ENCODE measurements at regions not wholly inside any gene's neighbourhood (a gene's known extent, or its start where the extent isn't known, plus 50 kb on each side); places are given as distances from the start of the nearest gene placed in this dataset.

- Histone ChIP-seq H3K4me3 (ENCODE audit: low read depth, low read length, poor library complexity, severe bottlenecking) (no peak overlapping the region), H3K27ac (ENCODE audit: low read depth, low read length, poor library complexity, severe bottlenecking) (no peak overlapping the region), H3K9me3 (ENCODE audit: low read depth, low read length, poor library complexity, severe bottlenecking) (no peaks in the 10 kb centered on the region), H3K36me3 (ENCODE audit: insufficient read depth, low read length, poor library complexity, severe bottlenecking) (no peaks in the 10 kb centered on the region), H3K4me1 (ENCODE audit: insufficient read depth, low read length, poor library complexity, severe bottlenecking) (no peaks in the 10 kb centered on the region), H3K27me3 (replicated peaks; ENCODE audit: insufficient read depth, low read depth, low read length, poor library complexity) (no peaks in the 10 kb centered on the region)
- intact Hi-C loops (cut with micrococcal nuclease; ENCODE audit: unreplicated experiment) = no loop called here
- ChIA-PET POLR2A (ENCODE audit: low non-redundant PET) (no interaction called here), CTCF (no interaction called here)
- BruUV-seq (replicated peaks) = no TSS peak
- no peak for DNase-seq (ENCODE audit: low spot score)
- TF ChIP-seq CTCF (conservative IDR thresholded peaks at IDR 0.05; ENCODE audit: low read depth, low read length) (no peak), EZH2 (IDR thresholded peaks at IDR 0.05; ENCODE audit: borderline replicate concordance, low read depth, low read length, poor library complexity, severe bottlenecking) (no peak)
Measured at GRCh38 chr15:87614704-87615103, 641.8 kb downstream of the NTRK3 start.

GRCh38 chr15:87610366-87610765 lies 646.2 kb downstream of the NTRK3 start:
- TF ChIP-seq CTCF (conservative IDR thresholded peaks at IDR 0.05; ENCODE audit: low read depth, low read length) (no peak), EZH2 (IDR thresholded peaks at IDR 0.05; ENCODE audit: borderline replicate concordance, low read depth, low read length, poor library complexity, severe bottlenecking) (no peak)
- Histone ChIP-seq H3K4me1 (ENCODE audit: insufficient read depth, low read length, poor library complexity, severe bottlenecking) (no peaks in the 10 kb centered on the region), H3K4me3 (ENCODE audit: low read depth, low read length, poor library complexity, severe bottlenecking) (no peak overlapping the region), H3K27me3 (replicated peaks; ENCODE audit: insufficient read depth, low read depth, low read length, poor library complexity) (no peaks in the 10 kb centered on the region), H3K9me3 (ENCODE audit: low read depth, low read length, poor library complexity, severe bottlenecking) (no peaks in the 10 kb centered on the region), H3K27ac (ENCODE audit: low read depth, low read length, poor library complexity, severe bottlenecking) (no peak overlapping the region), H3K36me3 (ENCODE audit: insufficient read depth, low read length, poor library complexity, severe bottlenecking) (no peaks in the 10 kb centered on the region)
- CTCF ChIA-PET = no interaction called here
- no TSS peak for BruUV-seq (replicated peaks)
- DNase-seq (ENCODE audit: low spot score) = no peak
- POLR2A ChIA-PET (ENCODE audit: low non-redundant PET) = no interaction called here
- intact Hi-C loops (cut with micrococcal nuclease; ENCODE audit: unreplicated experiment) = no loop called here

GRCh38 chr15:87609894-87610293 lies 646.6 kb downstream of the NTRK3 start:
- Histone ChIP-seq H3K4me3 (ENCODE audit: low read depth, low read length, poor library complexity, severe bottlenecking) (no peak overlapping the region), H3K9me3 (ENCODE audit: low read depth, low read length, poor library complexity, severe bottlenecking) (no peaks in the 10 kb centered on the region), H3K27me3 (replicated peaks; ENCODE audit: insufficient read depth, low read depth, low read length, poor library complexity) (no peaks in the 10 kb centered on the region), H3K27ac (ENCODE audit: low read depth, low read length, poor library complexity, severe bottlenecking) (no peak overlapping the region), H3K4me1 (ENCODE audit: insufficient read depth, low read length, poor library complexity, severe bottlenecking) (no peaks in the 10 kb centered on the region), H3K36me3 (ENCODE audit: insufficient read depth, low read length, poor library complexity, severe bottlenecking) (no peaks in the 10 kb centered on the region)
- no TSS peak for BruUV-seq (replicated peaks)
- no peak for DNase-seq (ENCODE audit: low spot score)
- TF ChIP-seq EZH2 (IDR thresholded peaks at IDR 0.05; ENCODE audit: borderline replicate concordance, low read depth, low read length, poor library complexity, severe bottlenecking) (no peak), CTCF (conservative IDR thresholded peaks at IDR 0.05; ENCODE audit: low read depth, low read length) (no peak)
- intact Hi-C loops (cut with micrococcal nuclease; ENCODE audit: unreplicated experiment) = no loop called here
- ChIA-PET CTCF (no interaction called here), POLR2A (ENCODE audit: low non-redundant PET) (no interaction called here)

Data from A673 (cell line).